SIG-M5 treated with dmso at 0.1 percent for 504 hours (cell line): ENCODE measurements at regions not wholly inside any gene's neighbourhood (a gene's known extent, or its start where the extent isn't known, plus 50 kb on each side); places are given as distances from the start of the nearest gene placed in this dataset.

ENCODE experiments used
- DNase-seq: peaks from one replicate; lab custom pipeline; 2025; ENCODE audit not compliant: unreplicated experiment; lab: John Stamatoyannopoulos, UW

DNA sequence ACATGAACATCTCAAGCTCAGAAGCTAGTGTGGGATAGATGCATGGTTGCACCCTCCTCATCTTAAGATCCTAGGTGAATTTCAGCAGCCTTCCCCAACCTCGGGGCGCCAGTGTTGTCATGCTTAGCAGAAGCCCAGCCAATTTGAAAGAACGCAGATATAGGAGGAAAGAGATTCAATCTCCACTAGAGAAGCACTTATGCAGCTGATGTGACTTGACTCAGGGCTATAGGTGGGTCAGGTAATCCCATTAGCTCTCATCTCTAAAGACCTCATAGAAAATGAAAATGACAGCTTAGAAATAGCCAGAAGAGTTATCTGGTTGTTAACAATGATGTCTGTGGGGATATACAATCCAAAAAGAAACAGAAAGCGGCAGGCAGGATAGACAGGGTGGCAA, 310.5 kb downstream of the GPAM start:
- no peak for DNase-seq

DNA sequence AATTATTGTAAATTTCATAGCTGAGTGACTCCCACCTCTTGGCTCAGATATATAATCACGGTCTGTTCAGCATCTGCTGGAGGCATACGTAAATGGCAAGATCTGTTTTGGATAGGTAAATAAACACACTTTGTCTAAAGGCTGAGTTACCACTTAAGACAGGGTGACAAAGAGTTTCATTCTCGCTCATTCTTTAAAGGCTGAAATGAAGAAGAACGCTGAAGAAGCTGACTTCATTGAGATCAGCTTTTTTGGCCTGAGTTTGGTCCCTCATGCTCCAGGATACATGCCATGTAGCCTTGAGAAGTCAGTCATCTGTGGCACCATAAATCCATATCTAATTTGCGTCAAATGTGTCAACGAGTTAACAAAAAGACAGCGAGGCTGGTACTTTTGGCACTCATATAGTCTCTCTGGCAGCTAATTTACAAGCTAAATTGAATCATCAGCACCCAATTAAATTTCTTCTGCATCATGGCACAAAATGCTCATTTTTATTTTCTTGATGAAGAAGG, 309.9 kb downstream of the GPAM start:
- DNase-seq: no peak

DNA sequence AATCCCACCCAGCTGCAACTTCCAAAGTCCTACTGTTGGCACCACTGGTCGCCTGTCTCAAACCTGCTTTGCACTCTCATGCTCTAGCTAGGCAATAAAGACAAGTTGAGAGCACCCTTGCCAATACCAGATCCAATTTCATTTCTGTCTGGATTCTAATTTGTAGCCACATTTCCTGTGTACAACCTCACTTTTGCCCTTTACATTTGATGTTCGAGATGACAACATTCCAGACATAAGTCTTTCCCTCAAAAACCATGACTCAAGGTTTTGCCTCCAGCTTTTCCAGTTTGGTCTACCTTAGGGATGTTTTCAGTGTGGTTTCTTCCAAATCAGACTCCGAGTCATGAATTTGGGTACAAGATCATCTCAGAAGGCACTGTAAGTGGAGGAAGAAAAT, 309.0 kb downstream of the GPAM start:
- no peak for DNase-seq

DNA sequence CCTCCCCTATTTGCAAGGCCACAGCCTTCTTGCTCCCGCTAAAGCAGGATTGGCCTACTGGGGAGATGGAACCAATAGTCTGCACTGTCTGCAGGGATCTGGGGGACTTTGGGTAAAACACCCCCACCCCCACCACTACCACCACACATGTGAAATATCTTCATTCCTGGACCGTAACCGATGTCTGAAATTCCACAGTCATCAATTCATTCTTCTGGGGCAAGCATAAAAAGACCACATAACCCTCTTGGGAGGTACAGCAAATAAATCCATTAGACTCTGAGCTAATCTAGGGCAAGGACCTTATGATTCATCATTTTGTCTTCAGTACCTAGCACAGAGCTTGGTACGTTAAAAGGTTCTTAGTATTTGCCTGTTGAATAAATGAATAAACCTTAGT, 307.8 kb downstream of the GPAM start:
- no peak for DNase-seq

DNA sequence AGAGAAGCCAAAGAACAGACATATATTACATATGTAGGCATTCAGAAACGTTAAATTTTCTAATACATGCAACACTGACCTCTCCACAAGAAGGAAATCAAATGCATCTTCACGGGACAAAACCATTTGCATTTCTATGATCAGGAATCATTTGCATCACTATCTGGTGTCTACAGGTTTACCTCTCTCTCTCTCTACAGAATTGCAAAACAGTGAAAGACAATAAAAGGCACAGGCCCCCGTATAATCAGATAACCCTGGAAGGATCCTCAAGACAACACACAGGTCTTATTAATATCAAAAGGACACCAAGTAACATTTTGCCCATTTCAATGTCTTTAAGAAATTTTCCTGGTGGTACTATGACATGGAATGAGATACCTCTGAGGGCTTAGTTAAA, 306.3 kb downstream of the GPAM start:
- no peak for DNase-seq

DNA sequence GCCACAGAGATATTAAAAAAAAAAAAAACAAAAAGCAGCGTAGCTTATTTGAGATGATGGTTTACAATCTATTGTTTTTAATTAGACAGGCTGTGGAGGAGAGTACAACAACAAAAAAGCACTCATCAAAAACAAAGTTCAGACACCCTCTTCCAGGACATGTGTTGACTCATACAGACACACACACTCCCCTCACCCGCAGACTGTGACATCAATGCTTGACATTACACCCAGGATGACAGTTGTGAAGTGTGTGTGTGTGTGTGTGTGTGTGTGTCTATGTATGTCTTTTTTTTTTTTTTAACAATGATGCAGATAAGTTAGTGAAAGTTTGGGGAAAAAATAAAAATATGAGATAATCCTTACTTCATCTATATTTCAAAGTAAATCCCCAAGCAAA, 303.6 kb downstream of the GPAM start:
- DNase-seq: no peak

DNA sequence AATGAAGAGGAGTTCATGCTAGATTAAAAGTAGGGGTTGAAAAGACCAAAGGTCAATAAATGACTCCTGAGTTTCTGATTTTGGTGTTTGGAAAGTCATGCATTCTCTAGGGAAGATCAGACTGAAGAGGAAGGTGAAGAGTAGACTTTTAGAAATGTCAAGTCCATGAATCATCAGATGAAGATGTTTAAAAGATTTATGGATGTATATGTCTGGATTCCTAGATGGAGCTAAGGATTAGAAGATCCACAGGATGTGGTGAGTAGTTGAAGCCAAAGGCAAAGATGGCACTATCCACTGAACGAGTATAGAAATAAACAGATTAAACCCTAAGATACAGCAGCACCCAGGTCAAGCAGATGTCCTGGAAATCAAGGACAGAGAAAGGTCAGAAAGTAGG, 298.5 kb downstream of the GPAM start:
- DNase-seq: no peak

DNA sequence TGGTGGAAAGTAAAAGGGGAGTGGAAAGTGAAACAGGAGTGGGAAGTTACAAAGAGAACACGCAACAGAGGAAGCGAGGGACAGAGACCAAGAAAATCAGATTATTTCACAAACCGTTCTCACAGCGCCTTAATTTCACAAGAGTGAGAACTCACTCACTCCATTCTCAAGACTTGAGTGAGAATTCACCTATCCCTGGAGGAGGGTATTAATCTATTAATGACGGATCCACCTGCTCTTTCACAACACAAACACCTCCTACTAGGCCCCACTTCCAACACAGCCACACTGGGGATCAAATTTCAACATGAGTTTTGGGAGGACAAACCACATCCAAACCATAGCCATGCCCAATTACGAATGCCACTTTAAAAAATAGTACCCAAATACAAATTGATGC, 297.6 kb downstream of the GPAM start:
- DNase-seq: no peak

DNA sequence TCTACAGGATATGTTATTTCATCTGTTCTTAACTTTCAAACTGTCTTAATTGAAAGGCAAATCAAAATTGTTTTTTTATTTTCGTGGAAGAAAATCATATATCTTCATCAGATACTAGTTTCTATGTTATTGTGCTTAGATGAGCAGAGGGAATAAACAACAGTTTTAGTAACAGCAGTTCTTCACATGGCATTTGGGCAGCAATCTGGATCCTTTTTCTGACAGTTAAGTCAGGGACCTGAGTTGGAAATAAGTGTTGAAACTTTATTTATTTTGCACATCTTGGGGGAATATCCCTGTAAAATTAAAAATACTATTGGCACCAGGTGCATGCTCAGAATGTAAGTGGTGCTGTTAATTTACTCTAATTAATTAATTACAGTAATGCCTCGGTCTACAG, 296.3 kb downstream of the GPAM start:
- DNase-seq: no peak

DNA sequence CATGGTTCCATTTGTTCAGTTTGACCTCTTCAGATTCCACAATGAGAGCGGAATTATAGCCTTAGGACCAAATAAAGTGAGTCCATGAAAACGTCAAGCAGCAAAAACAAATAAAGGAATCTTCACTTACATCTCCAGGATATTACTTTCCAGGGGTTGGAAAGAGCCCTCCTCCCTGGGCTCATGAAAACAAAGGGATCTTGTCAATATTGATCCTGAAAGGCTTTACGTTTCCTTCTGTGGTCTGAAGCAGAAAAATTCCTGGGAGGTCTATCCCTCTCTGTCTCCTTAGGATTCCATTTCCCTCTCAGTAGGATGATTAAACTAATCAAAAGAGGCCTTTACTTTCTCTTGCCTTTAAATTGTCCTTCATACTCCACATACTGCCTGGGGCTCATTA, 293.5 kb downstream of the GPAM start:
- DNase-seq: no peak

DNA sequence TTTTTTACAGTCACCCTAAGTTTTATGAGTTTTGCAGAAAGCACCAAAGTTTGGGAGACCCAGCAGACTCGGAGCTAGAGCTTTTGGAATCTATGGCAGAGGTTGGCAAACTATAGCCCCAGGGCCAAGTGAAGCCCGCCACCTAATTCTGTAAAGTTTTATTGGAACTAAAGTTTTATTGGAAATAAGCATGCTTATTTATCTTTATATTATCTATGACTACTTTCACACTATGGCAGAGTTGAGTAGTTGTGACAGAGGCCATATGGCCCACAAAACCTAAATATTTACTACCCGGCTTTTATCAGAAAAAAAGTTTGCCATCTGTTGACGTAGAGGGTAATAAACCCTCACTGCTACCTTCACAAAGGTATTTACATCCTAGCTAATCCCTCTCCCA, 267.6 kb downstream of the GPAM start:
- DNase-seq: no peak

DNA sequence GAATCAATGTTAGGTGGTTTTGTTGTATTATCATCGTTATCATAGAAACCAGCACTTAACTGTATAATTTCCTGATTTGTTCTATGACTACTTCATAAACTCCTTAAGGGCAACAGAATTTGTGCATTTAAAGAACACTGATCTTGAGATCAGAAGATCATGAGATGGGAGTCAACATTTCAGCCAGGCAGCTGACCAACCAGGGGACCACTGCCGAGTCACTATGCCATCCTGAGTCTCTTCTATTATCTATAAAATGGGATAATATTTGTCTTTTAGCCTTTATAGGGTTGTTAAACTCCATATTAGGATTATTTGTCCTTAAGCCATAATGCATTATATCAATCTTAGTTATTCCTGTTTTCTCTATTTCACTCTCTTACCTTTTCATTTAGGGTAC, 261.7 kb downstream of the GPAM start:
- no peak for DNase-seq

DNA sequence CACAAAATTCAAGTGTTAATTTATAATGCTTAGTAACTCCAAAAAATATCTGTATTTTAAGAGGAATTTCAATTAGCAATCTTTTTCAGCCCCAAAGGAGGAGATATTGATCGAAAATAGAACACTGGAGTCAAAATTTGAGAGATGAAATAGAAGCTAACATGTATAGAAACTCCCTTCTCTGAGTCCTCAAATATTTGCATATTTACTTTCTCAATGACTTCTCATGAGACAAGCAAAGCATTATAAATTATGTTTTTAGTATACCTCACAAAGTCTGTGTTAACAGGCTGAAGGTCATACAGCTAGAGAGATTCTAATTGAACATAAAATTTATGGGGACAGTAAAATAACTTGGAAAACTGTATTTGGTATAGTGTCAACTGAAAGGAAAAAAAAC, 260.5 kb downstream of the GPAM start:
- DNase-seq: no peak

DNA sequence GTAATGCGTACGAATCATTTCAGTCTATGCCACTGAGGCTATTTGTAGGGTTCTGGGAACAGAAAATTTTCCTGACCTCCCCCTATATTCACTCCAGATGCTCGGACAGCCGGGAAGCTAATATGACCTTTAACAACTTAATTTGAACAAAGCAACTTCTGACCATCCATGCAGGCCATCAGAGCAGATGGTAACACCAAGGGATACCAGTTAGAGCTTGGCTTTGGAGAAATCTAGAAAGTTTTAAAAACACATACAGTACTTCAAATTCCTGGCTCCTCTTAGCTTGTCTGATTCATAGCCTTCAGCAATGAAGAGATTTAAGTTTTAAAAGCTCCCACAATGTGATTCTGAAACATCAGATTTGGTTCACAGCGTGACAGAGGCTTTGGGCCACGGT, 257.3 kb downstream of the GPAM start:
- DNase-seq: no peak

DNA sequence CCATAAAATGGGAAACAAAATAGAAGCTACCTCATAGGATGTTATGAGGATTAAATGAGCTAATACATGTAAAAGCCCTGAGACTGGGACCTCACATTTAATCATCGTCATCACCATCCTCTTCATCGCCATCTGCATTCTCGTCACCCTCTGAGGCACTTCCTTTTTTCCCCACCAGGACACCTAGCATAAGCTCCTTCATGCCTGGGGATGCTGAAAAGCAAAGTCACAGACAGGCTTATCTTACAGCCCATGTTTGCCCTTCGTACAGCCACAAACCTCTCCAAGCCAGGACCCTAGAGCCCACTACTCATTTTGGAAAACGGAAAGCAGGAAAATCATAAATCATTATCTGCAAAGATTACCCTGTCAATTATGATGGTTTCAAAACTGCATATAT, 249.6 kb downstream of the GPAM start:
- DNase-seq: no peak

DNA sequence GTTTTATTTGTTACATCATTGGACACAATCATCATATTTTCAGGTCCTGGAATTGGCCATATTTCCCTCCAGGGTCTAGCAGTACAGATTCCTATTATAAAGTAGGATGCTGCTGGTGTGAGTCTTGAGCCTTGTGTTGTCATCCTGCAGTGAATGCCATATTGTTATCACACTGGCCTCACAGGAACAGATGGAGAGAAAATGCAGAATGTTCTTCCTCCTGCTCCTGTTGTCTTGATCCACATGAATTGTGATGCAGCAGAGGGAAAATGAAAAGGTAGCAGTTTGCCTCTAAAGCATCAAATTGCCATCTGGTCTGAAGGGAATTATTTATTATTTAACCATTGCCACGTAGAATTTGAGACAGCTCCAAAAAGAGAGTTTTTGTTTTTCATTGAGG, 248.6 kb downstream of the GPAM start:
- no peak for DNase-seq

DNA sequence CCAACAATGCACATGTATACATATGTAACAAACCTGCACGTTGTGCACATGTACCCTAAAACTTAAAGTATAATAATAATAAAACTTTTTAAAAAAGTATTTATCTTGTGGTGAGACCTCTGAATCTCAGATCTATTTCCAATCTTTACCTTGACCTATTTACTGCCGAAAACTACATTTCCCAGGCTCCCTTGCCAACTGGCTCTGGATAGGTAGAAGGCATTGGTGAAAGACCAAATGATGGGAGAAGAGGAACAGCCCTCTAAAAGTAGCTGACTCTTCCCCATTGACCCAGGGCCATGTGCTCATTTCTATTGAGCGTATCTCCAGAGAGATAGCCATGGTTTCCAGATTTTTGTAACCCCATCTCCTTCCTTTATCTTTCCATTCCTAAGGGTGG, 247.4 kb downstream of the GPAM start:
- DNase-seq: no peak

DNA sequence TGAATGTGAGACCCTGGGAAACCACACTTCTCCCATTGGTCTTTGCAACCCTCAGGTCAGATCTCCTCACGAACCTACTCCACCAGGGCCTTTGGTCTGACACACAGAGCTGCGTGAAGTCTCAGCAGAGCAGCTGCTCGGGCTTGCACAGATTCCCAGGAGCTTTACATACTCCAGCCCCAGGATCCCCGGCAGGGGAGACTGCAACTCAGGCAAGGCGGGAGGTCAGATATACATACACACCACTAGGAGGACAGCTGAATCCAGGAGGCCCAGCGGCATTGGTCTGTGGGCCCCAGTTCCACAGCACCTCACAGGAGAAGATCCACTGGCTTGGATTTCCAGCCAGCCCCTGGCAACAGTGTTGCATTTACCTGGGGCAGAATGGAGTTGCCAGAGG, 239.2 kb downstream of the GPAM start:
- DNase-seq: no peak

DNA sequence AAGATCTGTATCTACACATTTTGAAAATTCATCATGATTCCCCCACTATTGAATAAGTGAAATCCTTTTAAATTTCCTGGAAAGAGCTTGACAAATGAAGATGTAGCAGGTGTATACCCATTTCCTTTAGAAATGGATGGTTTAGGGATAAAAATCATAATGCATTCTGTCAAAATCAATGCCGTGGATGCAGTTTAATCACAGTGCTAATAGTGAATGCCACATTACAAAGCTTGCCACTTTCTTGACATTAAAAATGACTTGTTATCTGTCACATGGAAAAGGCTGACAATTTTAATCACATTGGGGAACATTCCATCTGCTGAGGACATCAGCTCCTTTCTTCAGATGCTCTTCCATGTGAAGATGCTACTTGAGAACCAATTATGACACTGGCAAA, 229.6 kb downstream of the GPAM start:
- no peak for DNase-seq

DNA sequence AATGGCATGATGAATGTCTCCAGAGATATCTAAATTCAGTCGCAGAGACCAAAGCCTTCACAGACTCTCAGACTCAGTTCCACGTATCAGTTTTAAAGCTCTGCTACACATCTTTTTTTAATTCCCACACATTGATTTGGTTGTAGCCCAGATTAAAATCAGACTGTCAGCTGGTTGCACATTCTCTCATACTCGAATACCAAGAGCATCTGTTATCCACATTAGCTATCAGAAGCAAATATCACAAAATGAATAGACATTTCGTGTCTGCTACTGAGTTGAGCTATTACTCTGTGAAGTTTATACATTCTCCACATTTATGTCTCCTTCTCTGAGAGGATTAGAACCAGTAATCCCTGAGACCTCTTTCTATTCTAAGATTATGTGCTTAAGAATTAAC, 229.2 kb downstream of the GPAM start:
- DNase-seq: no peak

DNA sequence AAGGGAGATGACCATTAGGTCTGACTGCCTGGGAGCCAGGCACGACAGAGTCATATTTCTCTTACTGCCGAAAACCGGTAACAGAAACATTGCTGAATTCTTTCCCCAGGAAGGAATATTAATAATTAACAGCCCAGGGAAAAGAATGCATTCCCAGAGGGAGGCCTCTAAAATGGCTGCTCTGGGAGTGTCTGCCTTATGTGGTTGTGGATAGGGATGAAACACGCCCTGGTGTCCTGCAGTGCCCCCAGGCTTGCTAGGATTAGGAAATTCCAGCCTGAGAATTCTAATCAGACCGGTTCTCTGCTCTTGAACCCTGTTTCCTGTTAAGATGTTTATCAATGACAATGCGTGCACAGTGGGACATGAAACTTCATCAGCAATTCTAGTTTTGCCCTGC, 226.7 kb downstream of the GPAM start:
- no peak for DNase-seq

DNA sequence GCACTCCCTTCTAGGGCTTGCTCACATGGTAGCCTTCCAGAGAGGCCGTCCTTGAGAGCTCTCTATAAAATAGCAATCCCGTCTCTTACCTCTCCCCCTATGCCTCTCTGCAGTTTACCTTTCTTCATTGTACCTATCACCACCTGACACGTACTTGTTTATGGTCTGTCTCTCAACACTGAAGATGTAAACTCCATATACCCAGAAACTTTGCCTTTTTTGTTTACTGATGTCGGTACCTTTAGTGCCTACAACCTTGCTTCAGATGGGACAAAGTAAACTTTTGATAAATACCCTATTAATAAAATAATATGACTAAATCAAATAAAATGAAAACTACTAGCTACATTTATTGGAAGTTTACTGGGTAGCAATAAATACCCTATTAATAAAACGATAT, 220.6 kb downstream of the GPAM start:
- no peak for DNase-seq

DNA sequence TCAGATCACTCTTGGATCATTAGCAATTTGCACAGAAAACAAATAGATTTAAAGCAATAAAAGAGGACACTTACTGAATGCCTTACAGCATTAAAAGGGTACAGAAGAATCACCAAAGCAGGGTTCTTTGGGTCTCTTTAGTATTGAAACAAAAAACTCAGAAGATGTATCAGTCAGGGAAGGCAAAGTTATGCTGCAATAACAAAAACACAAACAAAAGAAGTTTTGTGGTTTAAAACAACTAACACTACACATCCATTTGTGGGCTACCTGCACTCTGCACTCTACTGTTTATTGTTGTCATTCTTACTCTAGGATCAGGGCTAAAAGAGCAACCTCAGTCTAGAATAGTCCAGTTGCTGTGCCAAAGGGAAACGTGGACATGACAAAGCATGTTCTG, 216.4 kb downstream of the GPAM start:
- no peak for DNase-seq

DNA sequence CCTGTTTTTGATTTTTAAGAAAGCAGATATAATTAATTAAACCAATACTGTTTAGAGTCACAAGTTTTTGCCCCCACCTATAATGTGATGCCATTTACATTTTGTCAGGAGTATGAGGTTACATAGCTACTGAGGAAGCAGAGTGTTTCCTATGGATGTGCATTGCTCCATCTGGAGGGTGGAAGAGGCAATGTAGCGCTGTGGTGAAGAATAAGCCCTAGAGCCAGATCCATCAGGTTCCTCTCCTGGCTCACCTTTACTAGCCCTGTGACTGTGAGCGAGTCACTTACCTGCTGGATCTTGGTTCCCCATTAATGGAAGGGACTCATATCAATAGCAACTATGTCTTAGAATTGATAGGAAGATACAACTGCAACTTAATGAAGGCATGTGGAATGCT, 216.0 kb downstream of the GPAM start:
- no peak for DNase-seq
